ENCODE measurements at regions not wholly inside any gene's neighbourhood (a gene's known extent, or its start where the extent isn't known, plus 50 kb on each side); places are given as distances from the start of the nearest gene placed in this dataset.

DNA sequence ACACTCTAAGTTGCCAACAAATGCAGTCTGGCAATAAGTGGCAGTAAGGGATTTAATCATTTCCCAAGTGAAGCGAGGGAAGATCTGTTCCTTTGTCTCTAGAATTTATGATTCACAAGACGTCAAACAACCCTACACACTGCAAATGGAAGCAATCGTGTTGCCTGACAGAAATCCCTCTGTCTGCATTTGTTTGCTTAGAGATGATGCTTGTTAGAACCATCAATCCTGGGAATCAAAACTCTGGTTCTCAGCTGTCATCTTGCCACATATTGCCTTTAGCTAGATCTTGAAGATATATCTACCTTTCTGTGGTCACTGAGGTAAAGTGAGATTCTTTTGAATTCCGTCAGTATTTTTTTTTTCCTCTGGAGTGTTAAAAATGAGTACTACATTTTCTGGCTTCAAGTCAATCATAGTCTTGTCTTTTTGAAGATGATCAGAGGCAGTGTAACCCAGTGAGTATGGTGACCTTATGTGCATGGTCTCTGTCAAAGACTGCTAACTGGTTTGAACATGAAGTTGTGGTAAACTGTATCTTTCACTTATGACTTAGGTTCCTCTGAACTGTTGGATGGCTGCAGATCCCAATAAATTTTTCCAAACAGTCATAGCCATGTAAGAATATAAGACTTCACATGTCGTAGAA is 106.4 kb upstream of the STARD4 start:
- TF ChIP-seq, protein P1, sequence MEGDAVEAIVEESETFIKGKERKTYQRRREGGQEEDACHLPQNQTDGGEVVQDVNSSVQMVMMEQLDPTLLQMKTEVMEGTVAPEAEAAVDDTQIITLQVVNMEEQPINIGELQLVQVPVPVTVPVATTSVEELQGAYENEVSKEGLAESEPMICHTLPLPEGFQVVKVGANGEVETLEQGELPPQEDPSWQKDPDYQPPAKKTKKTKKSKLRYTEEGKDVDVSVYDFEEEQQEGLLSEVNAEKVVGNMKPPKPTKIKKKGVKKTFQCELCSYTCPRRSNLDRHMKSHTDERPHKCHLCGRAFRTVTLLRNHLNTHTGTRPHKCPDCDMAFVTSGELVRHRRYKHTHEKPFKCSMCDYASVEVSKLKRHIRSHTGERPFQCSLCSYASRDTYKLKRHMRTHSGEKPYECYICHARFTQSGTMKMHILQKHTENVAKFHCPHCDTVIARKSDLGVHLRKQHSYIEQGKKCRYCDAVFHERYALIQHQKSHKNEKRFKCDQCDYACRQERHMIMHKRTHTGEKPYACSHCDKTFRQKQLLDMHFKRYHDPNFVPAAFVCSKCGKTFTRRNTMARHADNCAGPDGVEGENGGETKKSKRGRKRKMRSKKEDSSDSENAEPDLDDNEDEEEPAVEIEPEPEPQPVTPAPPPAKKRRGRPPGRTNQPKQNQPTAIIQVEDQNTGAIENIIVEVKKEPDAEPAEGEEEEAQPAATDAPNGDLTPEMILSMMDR (IDR thresholded peaks at IDR 0.05): no peak
- TF ChIP-seq POLR2A (IDR thresholded peaks at IDR 0.05): no peak
